ENCODE measurements at regions not wholly inside any gene's neighbourhood (a gene's known extent, or its start where the extent isn't known, plus 50 kb on each side); places are given as distances from the start of the nearest gene placed in this dataset.
A peak's percentile ranks its signal among the peaks of the same experiment; 100 is the strongest.

GRCh38 chr10:28958468-28958867 lies 281.1 kb downstream of the BAMBI start:
- DNase-seq (ENCODE audit: low spot score), result no peak

- DNase-seq (ENCODE audit: low spot score), result no peak
Observed at GRCh38 chr10:28959850-28960501, 282.7 kb downstream of the BAMBI start.

DNA sequence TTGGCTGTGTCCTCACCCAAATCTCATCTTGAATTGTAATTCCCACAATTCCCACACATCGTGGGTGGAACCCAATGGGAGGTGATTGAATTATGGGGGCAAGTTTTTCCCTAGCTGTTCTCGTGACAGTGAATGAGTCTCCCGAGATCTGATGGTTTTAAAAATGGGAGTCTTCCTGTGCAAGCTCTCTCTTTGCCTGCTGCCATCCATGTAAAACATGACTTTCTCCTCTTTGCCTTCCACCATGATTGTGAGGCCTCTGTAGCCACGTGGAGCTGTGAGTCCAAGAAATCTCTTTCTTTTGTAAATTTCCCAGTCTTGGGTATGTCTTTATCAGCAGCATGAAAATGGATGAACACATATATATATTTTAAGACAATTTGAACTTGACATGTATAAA lies 285.4 kb downstream of the BAMBI start:
- no peak for DNase-seq (ENCODE audit: low spot score)

DNA sequence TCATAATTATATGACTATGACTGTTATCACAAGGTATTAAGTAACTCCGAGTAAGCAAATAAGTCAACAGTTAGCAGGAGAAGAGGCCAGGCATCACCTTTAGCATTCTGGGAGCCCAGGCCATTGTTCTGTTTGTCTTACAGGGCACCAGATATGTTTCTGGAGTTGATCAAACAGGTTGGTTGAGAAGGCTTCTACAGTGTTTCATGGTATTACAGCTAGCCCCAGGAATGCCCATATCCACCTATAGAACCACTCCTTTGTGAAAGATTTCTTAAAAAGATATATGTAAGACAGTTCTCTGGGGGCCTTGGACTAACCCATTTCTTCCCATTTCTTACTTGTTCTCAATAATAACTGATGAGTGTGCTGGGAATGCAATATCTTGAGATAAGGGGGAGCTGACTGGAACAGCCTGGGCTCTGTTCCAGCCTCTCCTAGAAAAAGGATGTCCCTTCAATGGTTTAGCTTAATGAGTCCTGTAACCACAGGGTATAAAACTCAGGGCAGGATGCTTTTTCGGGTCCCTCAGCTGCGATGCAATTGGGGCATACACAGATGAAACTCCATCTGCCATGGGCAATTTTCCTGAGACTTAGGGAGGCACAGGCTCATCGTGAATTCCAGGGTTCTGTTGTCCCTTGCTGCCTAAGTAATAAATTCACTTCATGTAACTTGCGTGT lies 286.4 kb downstream of the BAMBI start:
- DNase-seq (ENCODE audit: low spot score), result no peak

DNA sequence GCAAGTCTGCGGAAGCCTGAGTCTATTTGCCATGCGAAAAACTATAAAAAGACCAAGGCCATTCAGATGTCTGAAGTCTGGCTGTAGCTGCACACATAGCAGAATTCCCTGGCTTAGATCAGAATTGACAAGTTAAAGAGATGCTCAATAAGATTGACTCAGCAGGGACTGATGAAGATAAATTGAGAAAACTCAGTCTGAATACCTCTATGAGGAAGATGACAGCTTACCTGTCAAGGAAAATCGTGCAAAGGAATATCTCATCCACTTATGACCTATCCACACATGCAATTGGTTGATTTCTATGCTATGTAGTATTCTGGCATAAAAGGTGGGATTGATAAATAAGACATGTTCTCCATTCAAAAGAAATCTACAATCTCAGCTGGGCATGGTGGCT lies 288.6 kb downstream of the BAMBI start:
- no peak for DNase-seq (ENCODE audit: low spot score)

GRCh38 chr10:28967031-28967430 lies 289.7 kb downstream of the BAMBI start:
- DNase-seq (ENCODE audit: low spot score), result no peak

- no peak for DNase-seq (ENCODE audit: low spot score)
Observed at GRCh38 chr10:28969413-28969812, 292.1 kb downstream of the BAMBI start.

GRCh38 chr10:28970231-28970630 lies 292.9 kb downstream of the BAMBI start:
- no peak for DNase-seq (ENCODE audit: low spot score)

DNA sequence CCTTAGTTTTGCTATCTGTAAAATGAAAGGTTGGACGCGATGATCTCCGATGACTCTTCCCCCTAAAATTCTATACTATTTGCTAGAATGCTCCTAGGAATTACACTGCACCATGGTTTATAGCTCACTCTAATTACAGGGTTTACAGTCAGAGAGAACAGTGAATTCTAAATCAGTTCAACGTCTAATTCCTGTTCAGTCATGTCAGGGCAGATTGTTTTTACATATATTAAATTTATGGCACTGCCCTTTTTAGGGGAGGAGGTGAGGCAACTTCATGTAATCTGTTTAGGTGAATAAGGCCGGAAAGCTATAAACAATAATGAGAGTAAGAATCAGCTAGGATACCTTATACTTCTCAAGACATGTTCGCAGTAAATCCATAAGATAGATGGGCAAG lies 293.9 kb downstream of the BAMBI start:
- DNase-seq (ENCODE audit: low spot score), result no peak

- DNase-seq (ENCODE audit: low spot score), result no peak
Observed at GRCh38 chr10:28971764-28972163, 294.4 kb downstream of the BAMBI start.

DNA sequence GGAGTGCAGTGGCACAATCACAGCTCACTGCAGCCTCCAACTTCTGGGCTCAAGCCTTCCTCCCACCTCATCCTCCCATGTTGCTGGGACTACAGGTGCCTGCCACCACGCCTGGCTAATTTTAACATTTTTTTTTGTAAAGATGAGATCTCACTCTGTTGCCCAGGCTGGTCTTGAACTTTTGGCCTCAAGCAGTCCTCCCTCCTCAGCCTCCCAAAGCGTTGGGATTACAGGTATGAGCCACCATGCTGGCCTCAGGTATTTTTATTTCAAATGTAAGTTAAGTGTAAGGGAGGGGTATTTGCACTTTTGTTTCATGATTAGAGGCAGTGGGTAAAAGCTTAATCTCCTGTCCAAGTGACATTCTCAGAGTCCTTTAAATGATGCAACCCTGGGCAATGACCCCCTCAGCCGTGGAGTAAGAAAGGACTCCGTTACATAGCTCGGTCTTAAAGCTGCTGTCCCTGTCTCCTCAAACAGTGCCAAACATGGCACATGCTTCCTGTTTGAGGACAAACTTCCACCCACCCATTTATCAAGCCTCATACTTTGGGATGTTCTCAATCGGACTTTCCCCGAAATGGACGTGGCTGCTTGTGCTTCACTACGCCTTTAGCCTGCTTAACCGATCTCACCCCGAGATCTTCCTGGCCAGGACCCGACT lies 296.1 kb downstream of the BAMBI start:
- DNase-seq (ENCODE audit: low spot score), result no peak

GRCh38 chr10:28975891-28976531 lies 298.7 kb downstream of the BAMBI start:
- DNase-seq (ENCODE audit: low spot score), result no peak

- no peak for DNase-seq (ENCODE audit: low spot score)
Observed at GRCh38 chr10:28977518-28977917, 300.2 kb downstream of the BAMBI start.

GRCh38 chr10:28980264-28980663 lies 302.9 kb downstream of the BAMBI start:
- no peak for DNase-seq (ENCODE audit: low spot score)

DNA sequence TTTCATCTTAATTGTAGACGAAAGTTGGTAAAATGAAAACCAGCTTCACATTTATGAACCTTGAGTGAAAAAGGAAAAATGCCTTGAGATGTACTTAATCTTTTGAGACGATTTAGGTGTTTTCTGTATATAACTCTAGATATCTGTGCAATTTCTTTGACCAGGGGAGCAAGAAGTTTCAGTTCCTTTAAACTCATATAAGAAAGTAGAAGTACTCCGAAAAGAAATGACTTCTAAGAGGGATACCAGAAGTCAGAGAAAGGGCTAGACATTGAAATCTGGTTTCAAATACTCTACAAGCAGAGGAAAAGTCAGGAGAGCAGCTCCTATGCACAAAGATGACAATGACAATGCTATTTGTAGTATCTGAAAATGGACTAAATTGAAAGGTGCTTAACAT lies 303.7 kb downstream of the BAMBI start:
- DNase-seq (ENCODE audit: low spot score), result no peak

DNA sequence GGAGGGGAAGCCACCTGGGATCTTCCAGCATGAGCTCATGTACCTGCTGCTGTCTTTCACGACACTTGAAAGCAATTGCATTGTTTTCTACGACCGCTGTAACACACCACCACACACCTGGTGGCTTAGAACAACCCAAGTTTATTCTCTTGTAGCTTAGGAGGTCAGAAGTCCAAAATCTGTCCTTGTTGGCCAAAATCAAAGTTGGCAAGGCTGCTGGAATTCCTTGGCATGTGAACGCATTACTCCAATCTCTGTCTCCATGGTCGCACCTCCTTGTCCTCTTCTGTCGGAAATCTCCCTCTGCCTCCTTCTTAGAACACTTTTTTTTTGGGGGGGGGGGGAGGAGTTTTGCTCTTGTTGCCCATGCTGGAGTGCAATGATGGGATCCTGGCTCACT lies 305.7 kb downstream of the BAMBI start:
- no peak for DNase-seq (ENCODE audit: low spot score)

- no peak for DNase-seq (ENCODE audit: low spot score)
Observed at GRCh38 chr10:28983799-28984198, 305.1 kb upstream of the LYZL1 start.

DNA sequence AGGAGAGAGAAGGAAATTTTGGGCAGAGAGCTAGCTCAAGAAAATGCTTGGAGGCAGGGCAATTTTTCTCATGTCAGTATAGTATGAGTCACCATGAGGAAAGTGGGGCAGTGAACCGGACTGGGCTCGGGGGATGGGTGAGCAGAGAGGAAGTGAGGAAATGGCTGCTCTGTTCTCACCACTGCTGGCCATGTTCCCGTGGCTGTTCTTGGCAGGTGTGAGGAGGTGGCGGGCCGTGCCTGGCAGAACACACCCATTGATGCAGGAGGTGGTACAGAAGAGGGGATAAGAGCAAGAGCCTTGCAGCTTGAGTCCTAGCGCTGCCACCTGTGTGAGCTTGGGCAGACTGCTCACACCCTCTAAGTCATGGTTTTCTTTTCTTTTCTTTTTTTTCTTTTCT lies 304.4 kb upstream of the LYZL1 start:
- DNase-seq (ENCODE audit: low spot score), result peak; percentile 20

DNA sequence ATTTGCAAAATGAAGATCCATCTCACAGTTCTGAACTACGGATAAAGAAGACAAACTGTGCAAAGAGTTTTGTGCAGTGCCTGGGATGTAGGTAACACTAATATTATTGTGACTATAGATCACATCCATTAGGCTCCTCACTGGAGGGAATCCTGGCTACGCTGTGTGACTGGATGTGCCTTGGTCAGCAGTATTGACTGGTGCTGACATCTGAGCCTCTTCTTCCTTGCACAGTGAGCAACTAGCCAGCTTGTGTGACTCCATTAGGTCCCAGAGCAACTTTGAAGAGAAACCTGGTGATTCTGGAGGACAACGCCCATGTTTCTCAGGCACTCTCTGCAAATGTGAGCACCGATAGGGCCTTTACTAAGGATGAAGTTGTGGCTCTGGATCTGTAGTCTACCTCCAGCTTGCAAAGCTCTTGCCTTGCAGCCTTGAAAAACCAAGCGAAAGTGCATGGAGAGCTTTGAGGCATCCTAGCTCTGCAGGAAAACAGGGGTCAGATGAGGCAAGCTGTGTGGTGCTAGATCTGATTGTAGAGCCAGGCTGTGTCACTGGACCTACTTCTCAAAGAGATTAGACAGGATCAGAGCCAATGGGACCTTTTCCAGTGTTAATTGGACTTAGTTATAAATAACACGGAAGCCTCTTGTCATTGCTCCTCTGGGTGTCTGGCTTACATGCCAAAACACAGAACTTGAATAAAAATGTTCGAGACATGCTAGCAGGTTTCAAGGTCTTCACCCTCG lies 303.6 kb upstream of the LYZL1 start:
- no peak for DNase-seq (ENCODE audit: low spot score)

- DNase-seq (ENCODE audit: low spot score), result no peak
Observed at GRCh38 chr10:28986117-28986792, 302.6 kb upstream of the LYZL1 start.

DNA sequence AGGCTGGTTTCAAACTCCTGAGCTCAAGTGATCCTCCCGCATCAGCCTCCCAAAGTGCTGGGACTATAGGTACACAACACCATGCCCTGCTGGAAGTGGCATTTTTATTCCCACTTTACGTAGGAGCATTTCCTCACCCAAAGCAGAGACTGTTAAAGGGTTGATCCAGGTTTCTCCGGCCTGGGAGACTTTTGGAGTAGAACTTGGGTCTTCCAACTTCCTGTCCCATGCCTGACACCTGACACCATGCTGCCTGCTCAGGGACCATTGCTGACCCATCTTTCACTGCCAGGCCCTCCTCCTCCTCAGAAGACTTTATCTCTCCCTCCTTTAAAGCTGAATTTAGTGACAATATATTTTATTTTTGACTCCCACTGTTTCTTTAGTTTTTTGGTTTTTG lies 302.0 kb upstream of the LYZL1 start:
- DNase-seq (ENCODE audit: low spot score), result no peak

Measured in HT-29 (cell line).